Endothelial cell of umbilical vein (primary cell): ENCODE measurements at regions not wholly inside any gene's neighbourhood (a gene's known extent, or its start where the extent isn't known, plus 50 kb on each side); places are given as distances from the start of the nearest gene placed in this dataset.
"Not testable (repeated sequence)": the region's sequence is repeated elsewhere in the genome, so short reads cannot be mapped to it uniquely, and the experiment has no call there.

Experiments used
- BruUV-seq: library from RNA; stranded (reverse); fragments of 400-500 nt; replicated peaks from 2 replicates; lab custom pipeline; 2021; lab: Mats Ljungman, UMichigan
- CTCF ChIA-PET: fragments of 300-600, 350-600 bp; sonication (Branson Sonifier 250); formaldehyde crosslinking; loops from one replicate; lab custom pipeline; 2021; ENCODE audit warnings: antibody characterized with exemption, inconsistent platforms; lab: Charles Lee
- POLR2A ChIA-PET: fragments of 300-600, 350-600 bp; sonication (Branson Sonifier 250); formaldehyde crosslinking; loops from one replicate; lab custom pipeline; 2021; ENCODE audit warnings: antibody characterized with exemption, inconsistent platforms; lab: Charles Lee
- DNase-seq: peaks from one replicate; pipeline ENCODE4 v3.0.0-alpha.2; 2011; ENCODE audit warnings: low read depth, low spot score
- FAIRE-seq: peaks from 2 replicates; lab custom pipeline; 2011; peaks lifted over from hg19 to GRCh38; lab: Jason Lieb, UNC
- H2AFZ ChIP-seq: 2 replicates; pipeline ENCODE4 v1.6.0; 2012; ENCODE audit warnings: low read depth, low read length, control low read depth, inconsistent platforms
- H3K27ac ChIP-seq: 2 replicates; pipeline ENCODE4 v1.5.1; 2011; ENCODE audit warnings: low read depth, mild to moderate bottlenecking, control low read depth, low read length, moderate library complexity; ENCODE audit not compliant: insufficient read depth
- H3K27me3 ChIP-seq, 2 experiments: 2 replicates each; pipeline versions ENCODE4 v1.6.0 to v1.6.1; 2011; ENCODE audit warnings: low read length in 2 of 2, mixed read lengths in 1 of 2; ENCODE audit not compliant: control insufficient read depth in 2 of 2, insufficient read depth in 2 of 2
- H3K36me3 ChIP-seq, 2 experiments: 2 replicates in 1 of 2; 3 replicates in 1 of 2; pipeline ENCODE4 v1.5.1; 2011; ENCODE audit warnings: low read length in 2 of 2, mild to moderate bottlenecking in 1 of 2, moderate library complexity in 1 of 2; ENCODE audit not compliant: control insufficient read depth in 2 of 2, insufficient read depth in 2 of 2; ENCODE audit errors: extremely low read depth in 1 of 2
- H3K4me1 ChIP-seq: 3 replicates; pipeline ENCODE4 v1.5.1; 2011; ENCODE audit warnings: mild to moderate bottlenecking, low read length; ENCODE audit not compliant: control insufficient read depth, insufficient read depth; ENCODE audit errors: extremely low read depth
- H3K4me2 ChIP-seq: 2 replicates; pipeline ENCODE4 v1.6.1; 2011; ENCODE audit warnings: low read length, control low read depth, mixed read lengths; ENCODE audit not compliant: insufficient read depth
- H3K4me3 ChIP-seq, 3 experiments: fragments of 200-600 bp in 1 of 3; sonication (generic), shearing (Covaris generic) in 1 of 3; replicated peaks in 1 of 3; 2 replicates each; pipeline ENCODE4 v1.5.1; 2011 to 2016; ENCODE audit warnings: control low read depth in 3 of 3, low read length in 3 of 3, mild to moderate bottlenecking in 2 of 3, inconsistent platforms in 1 of 3, low read depth in 1 of 3, moderate library complexity in 1 of 3; ENCODE audit not compliant: insufficient read depth in 1 of 3
- H3K79me2 ChIP-seq: 2 replicates; pipeline ENCODE4 v1.6.0; 2012; ENCODE audit warnings: low read length, inconsistent platforms; ENCODE audit not compliant: control insufficient read depth, insufficient read depth
- H3K9ac ChIP-seq: replicated peaks from 2 replicates; pipeline ENCODE3; 2011; ENCODE audit warnings: low read length, control low read depth; ENCODE audit not compliant: insufficient read depth; ENCODE audit errors: extremely low read depth
- H3K9me1 ChIP-seq: replicated peaks from 3 replicates; pipeline ENCODE4 v1.6.0; 2011; ENCODE audit warnings: mild to moderate bottlenecking, low read length; ENCODE audit not compliant: control insufficient read depth, insufficient read depth; ENCODE audit errors: extremely low read depth
- H3K9me3 ChIP-seq: replicated peaks from 2 replicates; pipeline ENCODE4 v1.5.1; 2012; ENCODE audit warnings: low read length, inconsistent platforms; ENCODE audit not compliant: control insufficient read depth, insufficient read depth
- H4K20me1 ChIP-seq: replicated peaks from 2 replicates; pipeline ENCODE3; 2011; ENCODE audit warnings: mild to moderate bottlenecking, low read length; ENCODE audit not compliant: control insufficient read depth, insufficient read depth; ENCODE audit errors: extremely low read depth
- CTCF ChIP-seq, 2 donors: IDR thresholded peaks; 1 replicate in 1 of 2; 2 replicates in 1 of 2; pipeline ENCODE4 v1.5.1; 2011; ENCODE audit warnings: low read length in 2 of 2, mild to moderate bottlenecking in 2 of 2, moderate library complexity in 2 of 2, control low read depth in 1 of 2, inconsistent platforms in 1 of 2, low read depth in 1 of 2; ENCODE audit not compliant: insufficient read depth in 1 of 2; ENCODE audit errors: extremely low read depth in 1 of 2
- EZH2 ChIP-seq: IDR thresholded peaks from 2 replicates; pipeline ENCODE4 v1.6.1; 2012; ENCODE audit warnings: borderline replicate concordance, low read depth, mild to moderate bottlenecking, moderate library complexity, low read length, inconsistent platforms; ENCODE audit not compliant: severe bottlenecking
- GATA2 ChIP-seq: IDR thresholded peaks from 2 replicates; pipeline ENCODE4 v1.7.0; 2011; ENCODE audit warnings: low read depth, mild to moderate bottlenecking, moderate library complexity, mixed read lengths, low read length; ENCODE audit not compliant: insufficient read length, insufficient read depth
- JUN ChIP-seq: IDR thresholded peaks from 2 replicates; pipeline ENCODE4 v1.6.1; 2011; ENCODE audit warnings: borderline replicate concordance, low read depth; ENCODE audit not compliant: insufficient read length, insufficient read depth
- MAX ChIP-seq: IDR thresholded peaks from 2 replicates; pipeline ENCODE4 v1.6.1; 2011; ENCODE audit not compliant: insufficient read depth, insufficient read length
- POLR2A ChIP-seq: IDR thresholded peaks from 2 replicates; pipeline ENCODE4 v1.6.1; 2012; ENCODE audit warnings: low read depth, mild to moderate bottlenecking, control low read depth, low read length
- dilution Hi-C: fragments of 300-500 bp; cut with MboI; formaldehyde crosslinking; loops from one replicate; pipeline ENCODE4 v1.15.0; 2019; ENCODE audit warnings: low sequenced_read_pairs; ENCODE audit not compliant: extremely low pct_ligation_motif_present
- intact Hi-C: fragments of 100-400 bp; cut with micrococcal nuclease; formaldehyde crosslinking; loops from one replicate; pipeline ENCODE4 v1.10.0; 2022

DNA sequence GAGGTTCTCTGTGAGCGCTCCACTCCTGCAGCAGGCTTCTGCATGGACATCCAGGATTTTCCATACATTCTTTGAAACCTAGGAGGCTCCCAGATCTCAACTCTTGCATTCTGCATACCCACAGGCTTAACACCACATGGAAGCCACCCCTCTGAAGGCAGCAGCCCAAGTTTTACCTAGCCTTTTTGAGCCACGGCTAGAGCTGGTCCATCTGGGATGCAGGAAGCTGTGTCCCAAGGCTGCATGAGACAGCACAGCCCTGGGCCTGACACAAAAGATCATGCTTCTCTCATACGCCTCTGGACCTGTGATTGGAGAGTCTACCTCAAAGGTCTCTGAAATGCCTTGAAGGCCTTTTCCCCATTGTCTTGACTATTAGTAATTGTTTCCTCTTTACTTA lies 53.6 kb upstream of the RPRM start:
- Histone ChIP-seq H3K4me2 (no peak overlapping the region), H3K27me3 (no peaks in the 10 kb centered on the region), H3K79me2 (no peaks in the 10 kb centered on the region), H3K4me3 (no peak overlapping the region), H3K9me3 (peaks cover 2% of the 10 kb centered on the region), H3K9ac (no peak overlapping the region), H3K9me1 (no peaks in the 10 kb centered on the region), H2AFZ (no peak overlapping the region), H4K20me1 (no peaks in the 10 kb centered on the region), H3K27ac (no peak overlapping the region), H3K4me1 (no peaks in the 10 kb centered on the region), H3K36me3 (no peaks in the 10 kb centered on the region)
- dilution Hi-C loops (no loop called here), intact Hi-C loops (no loop called here)
- BruUV-seq, result no TSS peak
- FAIRE-seq, result no peak
- CTCF ChIA-PET, result no interaction called here
- TF ChIP-seq JUN (no peak), MAX (no peak), EZH2 (no peak), CTCF (IDR thresholded peaks at IDR 0.05; ENCODE audit: extremely low read depth in 1 of 2, insufficient read depth in 1 of 2, low read depth in 1 of 2, low read length in 2 of 2) (no peak), GATA2 (no peak), POLR2A (no peak)
- DNase-seq, result no peak
- POLR2A ChIA-PET, result no interaction called here

DNA sequence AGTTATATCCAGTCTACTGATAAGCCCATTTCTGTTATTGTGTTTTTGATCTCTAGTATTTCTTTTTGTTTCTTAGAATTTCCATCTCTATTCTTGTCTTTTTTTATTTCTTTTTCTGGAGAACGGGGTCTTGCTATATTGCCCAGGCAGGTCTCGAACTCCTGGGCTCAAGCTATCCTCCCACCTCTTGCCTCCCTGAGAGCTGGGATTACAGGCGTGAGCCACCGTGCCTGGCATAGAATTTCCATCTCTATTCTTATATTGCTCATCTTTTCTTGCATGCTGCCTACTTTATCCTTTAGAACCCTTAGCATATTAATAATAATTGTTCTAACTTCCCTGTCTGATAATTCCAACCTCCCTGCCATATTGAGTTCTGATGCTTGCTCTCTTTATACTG lies 55.2 kb upstream of the RPRM start:
- dilution Hi-C loops, H3K4me2 ChIP-seq, FAIRE-seq: not testable (repeated sequence)

GRCh38 chr2:153534590-153534989 lies 56.0 kb upstream of the RPRM start:
- H3K79me2 ChIP-seq, H3K4me1 ChIP-seq, H3K4me3 ChIP-seq, H3K9me3 ChIP-seq, intact Hi-C loops, H3K27me3 ChIP-seq, H2AFZ ChIP-seq, H3K4me2 ChIP-seq, H3K9me1 ChIP-seq, POLR2A ChIA-PET, DNase-seq, FAIRE-seq, BruUV-seq, H3K27ac ChIP-seq, dilution Hi-C loops, H3K36me3 ChIP-seq, H4K20me1 ChIP-seq, CTCF ChIA-PET, H3K9ac ChIP-seq: not testable (repeated sequence)

More for the DNA sequence above, 55.2 kb upstream of the RPRM start:
- H3K9me3 ChIP-seq, H3K27ac ChIP-seq, H3K4me3 ChIP-seq, H3K27me3 ChIP-seq, intact Hi-C loops, H3K36me3 ChIP-seq, BruUV-seq, H2AFZ ChIP-seq, POLR2A ChIA-PET, H3K9ac ChIP-seq, H4K20me1 ChIP-seq, DNase-seq, H3K79me2 ChIP-seq, CTCF ChIA-PET, H3K4me1 ChIP-seq, H3K9me1 ChIP-seq: not testable (repeated sequence)
